Pancreas (tissue), 10 donors: ENCODE measurements at regions not wholly inside any gene's neighbourhood (a gene's known extent, or its start where the extent isn't known, plus 50 kb on each side); places are given as distances from the start of the nearest gene placed in this dataset.

Source experiments
- ATAC-seq, 4 donors: fragments of 200-7000 bp; cut with Tn5 transposase; one replicate each; pipeline versions ENCODE4 v1.8.0 to v1.9.1; 2020; ENCODE audit warnings: mild to moderate bottlenecking in 4 of 4, moderate library complexity in 4 of 4
- DNase-seq, 6 donors: peaks; one replicate each; pipeline ENCODE4 v3.0.0-alpha.2; 2020
- FAIRE-seq: peaks from 2 replicates; lab custom pipeline; 2012; peaks lifted over from hg19 to GRCh38; lab: Jason Lieb, UNC
- H3K27ac ChIP-seq, 4 donors: fragments of 200-600 bp; sonication (generic); 1 replicate in 3 of 4; 2 replicates in 1 of 4; pipeline versions ENCODE4 v1.5.0 to v1.8.0; 2020
- H3K27me3 ChIP-seq, 4 donors: fragments of 200-600 bp; one replicate each; pipeline ENCODE4 v1.8.0; 2021
- H3K36me3 ChIP-seq, 3 donors: fragments of 200-600 bp; sonication (generic) in 1 of 3; one replicate each; pipeline versions ENCODE4 v1.5.0 to v1.8.0; 2020 to 2021
- H3K4me1 ChIP-seq, 3 donors: fragments of 200-600 bp; one replicate each; pipeline ENCODE4 v1.8.0; 2021
- H3K4me3 ChIP-seq, 4 donors: fragments of 200-600 bp; sonication (generic) in 2 of 4; one replicate each; pipeline versions ENCODE4 v1.5.0 to v1.8.0; 2020 to 2021
- H3K9me3 ChIP-seq, 4 donors: fragments of 200-600 bp; one replicate each; pipeline ENCODE4 v1.8.0; 2021
- CTCF ChIP-seq, 4 donors: fragments of 200-600 bp; sonication (generic) in 3 of 4; IDR thresholded peaks; one replicate each; pipeline versions ENCODE4 v1.5.0 to v1.8.0; 2021; ENCODE audit warnings: antibody characterized with exemption in 4 of 4
- WGBS, 2 donors: extraction: QIAGEN DNeasy Blood & Tissue Kit; methylation state at CpG; one replicate each; pipeline ENCODE4 v1.1.7; 2013; 5-methylcytosine and 5-hydroxymethylcytosine counted together
- intact Hi-C, 3 donors: fragments of 100-400 bp; cut with DNase I; formaldehyde crosslinking; loops; one replicate each; pipeline versions ENCODE4 v1.11.1 to v1.14.2; 2022
- donor health status: healthy with polysubstance abuse.
- donor health status: DM: no; HTN: no; CAD: no; lungs with moderate emphysema.
- donor health status: DM: no; HTN: no; CAD: no.
- donor health status: control.
- donor health status: control.
- donor health status: Bipolar disorder and iron deficiency.
- donor health status: DM: yes; HTN: yes; CAD: no.
- donor health status: DM: no; HTN: no; CAD: no.
- donor health status: DM: no; HTN: no; CAD: no.
- donor health status: DM: yes; HTN: yes; CAD: no.

GRCh38 chr2:120680136-120680761 lies 55.4 kb upstream of the GLI2 start:
- FAIRE-seq (no peak), DNase-seq (peak; percentile 70 to 88 (median 84)), ATAC-seq (peak; percentile 80 to 90 (median 88))
- Histone ChIP-seq H3K27ac (no peak overlapping the region), H3K4me1 (no peaks in the 10 kb centered on the region), H3K4me3 (no peak overlapping the region), H3K9me3 (no peaks in the 10 kb centered on the region), H3K36me3 (no peaks in the 10 kb centered on the region), H3K27me3 (no peaks in the 10 kb centered on the region)
- TF ChIP-seq CTCF (IDR thresholded peaks at IDR 0.05) = peak; percentile 19 to 46 (median 30)
- intact Hi-C loops = loop anchor here in 1 of 3 donors (5.0 kb wide), 1 partner anchor 338 kb away; no protein-coding TSS in a partner anchor
- WGBS, 2 donors = 15 to 22% methylated on average over 13 to 18 of the region's 18 CpGs

GRCh38 chr2:120681181-120681580 lies 54.5 kb upstream of the GLI2 start:
- intact Hi-C loops = loop anchor here in 1 of 3 donors (5.0 kb wide), 1 partner anchor 339 kb away; no protein-coding TSS in a partner anchor
- H3K27ac ChIP-seq = no peak overlapping the region
- H3K27me3 ChIP-seq = no peaks in the 10 kb centered on the region
- H3K9me3 ChIP-seq = no peaks in the 10 kb centered on the region
- FAIRE-seq (no peak), ATAC-seq (no peak), DNase-seq (no peak)
- 54 to 62% methylated on average over 4 of the region's 4 CpGs for WGBS, 2 donors
- no peaks in the 10 kb centered on the region for H3K4me1 ChIP-seq
- no peak for TF ChIP-seq CTCF (IDR thresholded peaks at IDR 0.05)
- no peak overlapping the region for H3K4me3 ChIP-seq
- no peaks in the 10 kb centered on the region for H3K36me3 ChIP-seq

- FAIRE-seq = no peak
Observed at GRCh38 chr2:120681696-120682288, 53.9 kb upstream of the GLI2 start.

GRCh38 chr2:120682654-120683053 lies 53.0 kb upstream of the GLI2 start:
- no peak for ATAC-seq

More at GRCh38 chr2:120681696-120682288, 53.9 kb upstream of the GLI2 start:
- DNase-seq (no peak), ATAC-seq (no peak)
- no peaks in the 10 kb centered on the region for H3K4me1 ChIP-seq
- intact Hi-C loops = loop anchor here in 1 of 3 donors (5.0 kb wide), 1 partner anchor 339 kb away; no protein-coding TSS in a partner anchor
- no peaks in the 10 kb centered on the region for H3K36me3 ChIP-seq
- no peaks in the 10 kb centered on the region for H3K27me3 ChIP-seq
- 79 to 92% methylated on average over 11 of the region's 11 CpGs for WGBS, 2 donors
- H3K9me3 ChIP-seq = no peaks in the 10 kb centered on the region
- no peak overlapping the region for H3K4me3 ChIP-seq
- no peak overlapping the region for H3K27ac ChIP-seq
- no peak for TF ChIP-seq CTCF (IDR thresholded peaks at IDR 0.05)

More at GRCh38 chr2:120682654-120683053, 53.0 kb upstream of the GLI2 start:
- intact Hi-C loops = loop anchor here in 1 of 3 donors (5.0 kb wide), 1 partner anchor 340 kb away; no protein-coding TSS in a partner anchor
- Histone ChIP-seq H3K36me3 (no peaks in the 10 kb centered on the region), H3K9me3 (no peaks in the 10 kb centered on the region), H3K27ac (no peak overlapping the region), H3K4me1 (no peaks in the 10 kb centered on the region), H3K4me3 (no peak overlapping the region), H3K27me3 (no peaks in the 10 kb centered on the region)
- DNase-seq (no peak), FAIRE-seq (no peak)
- whole genome bisulfite sequencing, 2 donors = 68 to 75% methylated on average over 12 of the region's 12 CpGs
- no peak for TF ChIP-seq CTCF (IDR thresholded peaks at IDR 0.05)
